ENCODE measurements at regions not wholly inside any gene's neighbourhood (a gene's known extent, or its start where the extent isn't known, plus 50 kb on each side); places are given as distances from the start of the nearest gene placed in this dataset.

- no peak overlapping the region for H3K4me2 ChIP-seq
- H3K9ac ChIP-seq, result no peak overlapping the region
- CTCF ChIA-PET, result interaction anchor here (1.1 kb wide), 1 partner anchor 304 kb away, joined by 4 read pairs; no protein-coding TSS in a partner anchor
- H2AFZ ChIP-seq (ENCODE audit: low read depth), result no peak overlapping the region
- H4K20me1 ChIP-seq (ENCODE audit: insufficient read depth), result no peaks in the 10 kb centered on the region
- no peaks in the 10 kb centered on the region for H3K9me3 ChIP-seq
- no peak overlapping the region for H3K4me3 ChIP-seq (ENCODE audit: low read depth in 2 of 2, low read length in 1 of 2)
- WGBS (ENCODE audit: low lambda C conversion rate), result 14% methylated on average over 5 of the region's 5 CpGs
- no peak overlapping the region for H3K27ac ChIP-seq (ENCODE audit: low read depth in 2 of 2, low read length in 1 of 2)
- DNase-seq, result no peak
- H3K9me2 ChIP-seq, result peaks cover 4% of the 10 kb centered on the region; the same call in 1 of the 2 replicates
- no peaks in the 10 kb centered on the region for H3K27me3 ChIP-seq (ENCODE audit: insufficient read depth)
- H3K79me2 ChIP-seq (ENCODE audit: insufficient read depth), result no peaks in the 10 kb centered on the region
- H3K36me3 ChIP-seq (replicated peaks in 1 of 2; ENCODE audit: control insufficient read depth in 1 of 2, insufficient read depth in 2 of 2, low read length in 1 of 2), result no peaks in the 10 kb centered on the region
- peaks cover 0 to 5% of the 10 kb centered on the region in 2 experiments; a peak in 1 of 4 replicates for H3K4me1 ChIP-seq (ENCODE audit: control insufficient read depth in 1 of 2, insufficient read depth in 2 of 2, low read depth in 1 of 2, low read length in 1 of 2)
- POLR2A ChIA-PET, result no interaction called here
- TF ChIP-seq POLR2AphosphoS5 (IDR thresholded peaks at IDR 0.05; ENCODE audit: low read depth, low read length) (no peak), USF1 (IDR thresholded peaks at IDR 0.05; ENCODE audit: borderline replicate concordance, low read depth) (no peak), CTCF (IDR thresholded peaks at IDR 0.05) (peak; percentile 30; the same call in 1 of the 2 replicates)
- no peaks in the 10 kb centered on the region for H3F3A ChIP-seq (replicated peaks; ENCODE audit: insufficient read depth)
These were observed 332.9 kb upstream of the CCNG1 start for GRCh38 chr5:163104464-163104863.

- H3K27me3 ChIP-seq (ENCODE audit: insufficient read depth), result no peaks in the 10 kb centered on the region
- TF ChIP-seq GATA2 (CRISPR knock-in tag; IDR thresholded peaks at IDR 0.05), result no peak
- TF ChIP-seq RCOR1 (IDR thresholded peaks at IDR 0.05; ENCODE audit: low read length), result no peak
- no peak for TF ChIP-seq REST (IDR thresholded peaks at IDR 0.05; ENCODE audit: low read depth, low read length)
- TF ChIP-seq POLR2AphosphoS5 (IDR thresholded peaks at IDR 0.05; ENCODE audit: low read depth, low read length), result no peak
- peak; percentile 16; the same call in 1 of the 2 replicates for TF ChIP-seq FOSL2 (IDR thresholded peaks at IDR 0.05; ENCODE audit: borderline replicate concordance, low read depth)
- TF ChIP-seq SMC3 (IDR thresholded peaks at IDR 0.05; ENCODE audit: low read depth, low read length), result no peak
- no peak for TF ChIP-seq USF1 (IDR thresholded peaks at IDR 0.05; ENCODE audit: borderline replicate concordance, low read depth)
- H3K36me3 ChIP-seq (replicated peaks in 1 of 2; ENCODE audit: control insufficient read depth in 1 of 2, insufficient read depth in 2 of 2, low read length in 1 of 2), result no peaks in the 10 kb centered on the region
- no peaks in the 10 kb centered on the region for H4K20me1 ChIP-seq (ENCODE audit: insufficient read depth)
- no peaks in the 10 kb centered on the region for H3F3A ChIP-seq (replicated peaks; ENCODE audit: insufficient read depth)
- no peaks in the 10 kb centered on the region for H3K79me2 ChIP-seq (ENCODE audit: insufficient read depth)
- H3K9ac ChIP-seq, result no peak overlapping the region
- H3K27ac ChIP-seq (ENCODE audit: low read depth in 2 of 2, low read length in 1 of 2), result peak overlapping the region in 1 of 2 experiments; percentile 23; a peak in 1 of 4 replicates
- H3K4me3 ChIP-seq (ENCODE audit: low read depth in 2 of 2, low read length in 1 of 2), result no peak overlapping the region
- DNase-seq, result no peak
- H3K4me1 ChIP-seq (ENCODE audit: control insufficient read depth in 1 of 2, insufficient read depth in 2 of 2, low read depth in 1 of 2, low read length in 1 of 2), result peaks cover 0 to 5% of the 10 kb centered on the region in 2 experiments; a peak in 1 of 4 replicates
- no peak overlapping the region for H2AFZ ChIP-seq (ENCODE audit: low read depth)
- H3K4me2 ChIP-seq, result no peak overlapping the region
- 0% methylated on average over 2 of the region's 2 CpGs for WGBS (ENCODE audit: low lambda C conversion rate)
- H3K9me3 ChIP-seq, result no peaks in the 10 kb centered on the region
- peaks cover 4% of the 10 kb centered on the region; the same call in 1 of the 2 replicates for H3K9me2 ChIP-seq
- ChIA-PET POLR2A (no interaction called here), CTCF (interaction anchor here (0.7 to 1.1 kb wide), 2 partner anchors 242 to 303 kb away, joined by 3 to 4 read pairs; no protein-coding TSS in a partner anchor)
These were observed 331.9 kb upstream of the CCNG1 start for GRCh38 chr5:163105456-163105855.

Data from SK-N-SH (cell line).